HG03565 (cell line): ENCODE measurements at regions not wholly inside any gene's neighbourhood (a gene's known extent, or its start where the extent isn't known, plus 50 kb on each side); places are given as distances from the start of the nearest gene placed in this dataset.
"Not testable (repeated sequence)": the region's sequence is repeated elsewhere in the genome, so short reads cannot be mapped to it uniquely, and the experiment has no call there.

Source experiments
- ATAC-seq: cut with Tn5 transposase; IDR thresholded peaks from one replicate; pipeline ENCODE4 v1.9.1; 2021; ENCODE audit warnings: mild to moderate bottlenecking, moderate library complexity; ENCODE audit not compliant: unreplicated experiment

GRCh38 chr16:29222008-29222407 lies 184.5 kb downstream of the NPIPB11 start:
- not testable (repeated sequence) for ATAC-seq

GRCh38 chr16:29221281-29221955 lies 185.1 kb downstream of the NPIPB11 start:
- not testable (repeated sequence) for ATAC-seq

GRCh38 chr16:29220647-29221191 lies 185.8 kb downstream of the NPIPB11 start:
- ATAC-seq, result not testable (repeated sequence)

- not testable (repeated sequence) for ATAC-seq
Measured at GRCh38 chr16:29219966-29220646, 186.4 kb downstream of the NPIPB11 start.

GRCh38 chr16:29219562-29219961 lies 186.9 kb downstream of the NPIPB11 start:
- ATAC-seq, result not testable (repeated sequence)

- not testable (repeated sequence) for ATAC-seq
Measured at GRCh38 chr16:29218649-29219048, 187.9 kb downstream of the NPIPB11 start.

- ATAC-seq, result not testable (repeated sequence)
Measured at GRCh38 chr16:29218171-29218570, 188.3 kb downstream of the NPIPB11 start.

- ATAC-seq, result not testable (repeated sequence)
Measured at GRCh38 chr16:29217752-29218126, 188.8 kb downstream of the NPIPB11 start.

- not testable (repeated sequence) for ATAC-seq
Measured at GRCh38 chr16:29217104-29217751, 189.3 kb downstream of the NPIPB11 start.

GRCh38 chr16:29213770-29214169 lies 192.7 kb downstream of the NPIPB11 start:
- ATAC-seq, result not testable (repeated sequence)

- ATAC-seq, result not testable (repeated sequence)
Measured at GRCh38 chr16:29213251-29213650, 193.3 kb downstream of the NPIPB11 start.

- ATAC-seq, result not testable (repeated sequence)
Measured at GRCh38 chr16:29212084-29213027, 194.2 kb downstream of the NPIPB11 start.

GRCh38 chr16:29211456-29211855 lies 195.1 kb downstream of the NPIPB11 start:
- not testable (repeated sequence) for ATAC-seq

GRCh38 chr16:29210299-29211150 lies 196.0 kb downstream of the NPIPB11 start:
- ATAC-seq, result not testable (repeated sequence)

- not testable (repeated sequence) for ATAC-seq
Measured at GRCh38 chr16:29206120-29206519, 200.4 kb downstream of the NPIPB11 start.

GRCh38 chr16:29205151-29205550 lies 201.4 kb downstream of the NPIPB11 start:
- ATAC-seq, result not testable (repeated sequence)

GRCh38 chr16:29204806-29205135 lies 201.7 kb downstream of the NPIPB11 start:
- ATAC-seq, result no peak

- ATAC-seq, result not testable (repeated sequence)
Measured at GRCh38 chr16:29203933-29204805, 202.3 kb downstream of the NPIPB11 start.
